A673 (cell line): ENCODE measurements at regions not wholly inside any gene's neighbourhood (a gene's known extent, or its start where the extent isn't known, plus 50 kb on each side); places are given as distances from the start of the nearest gene placed in this dataset.

Source experiments
- BruUV-seq: library from RNA; stranded (reverse); fragments of 400-500 nt; replicated peaks from 2 replicates; lab custom pipeline; 2021; lab: Mats Ljungman, UMichigan
- CTCF ChIA-PET: fragments of 300-600 bp; sonication (Branson Sonifier 250); formaldehyde crosslinking; loops from one replicate; lab custom pipeline; 2022; ENCODE audit warnings: antibody characterized with exemption; lab: Charles Lee
- POLR2A ChIA-PET: fragments of 300-600 bp; sonication (Branson Sonifier 250); formaldehyde crosslinking; loops from one replicate; lab custom pipeline; 2022; ENCODE audit warnings: antibody characterized with exemption; ENCODE audit not compliant: low non-redundant PET; lab: Charles Lee
- DNase-seq: peaks from one replicate; pipeline ENCODE4 v3.0.0-alpha.2; 2015; ENCODE audit warnings: low spot score
- H3K27ac ChIP-seq: fragments of 200-600 bp; sonication (generic); 2 replicates; pipeline ENCODE4 v1.5.1; 2016; ENCODE audit warnings: mixed run types, low read depth, mild to moderate bottlenecking, mixed read lengths, antibody characterized with exemption, low read length; ENCODE audit not compliant: poor library complexity, severe bottlenecking
- H3K27me3 ChIP-seq: fragments of 200-600 bp; sonication (generic); replicated peaks from 2 replicates; pipeline ENCODE4 v1.6.1; 2017; ENCODE audit warnings: mixed run types, low read depth, mild to moderate bottlenecking, mixed read lengths, antibody characterized with exemption, low read length; ENCODE audit not compliant: insufficient read depth, poor library complexity
- H3K36me3 ChIP-seq: fragments of 200-600 bp; sonication (generic); 2 replicates; pipeline ENCODE4 v1.6.1; 2016; ENCODE audit warnings: mixed run types, mild to moderate bottlenecking, mixed read lengths, antibody characterized with exemption, low read length; ENCODE audit not compliant: insufficient read depth, poor library complexity, severe bottlenecking
- H3K4me1 ChIP-seq: fragments of 200-600 bp; sonication (generic); 2 replicates; pipeline ENCODE4 v1.6.1; 2017; ENCODE audit warnings: mixed run types, mild to moderate bottlenecking, mixed read lengths, antibody characterized with exemption, low read length; ENCODE audit not compliant: insufficient read depth, poor library complexity, severe bottlenecking
- H3K4me3 ChIP-seq: fragments of 200-600 bp; sonication (generic); 2 replicates; pipeline ENCODE4 v1.5.1; 2016; ENCODE audit warnings: low read depth, mixed run types, mild to moderate bottlenecking, mixed read lengths, low read length; ENCODE audit not compliant: poor library complexity, severe bottlenecking
- H3K9me3 ChIP-seq: fragments of 200-600 bp; sonication (generic); 2 replicates; pipeline ENCODE4 v1.6.1; 2016; ENCODE audit warnings: mixed run types, low read depth, mild to moderate bottlenecking, mixed read lengths, antibody characterized with exemption, low read length; ENCODE audit not compliant: poor library complexity, severe bottlenecking
- CTCF ChIP-seq: fragments of 300-800, 200-600 bp; sonication (generic); conservative IDR thresholded peaks from 2 replicates; pipeline ENCODE4 v1.5.1; 2017; ENCODE audit warnings: low read depth, mild to moderate bottlenecking, antibody characterized with exemption, low read length, moderate library complexity, mixed read lengths
- EZH2 ChIP-seq: fragments of 200-600 bp; sonication (generic); IDR thresholded peaks from 2 replicates; pipeline ENCODE4 v1.6.1; 2017; ENCODE audit warnings: borderline replicate concordance, low read depth, mild to moderate bottlenecking, mixed read lengths, antibody characterized with exemption, low read length; ENCODE audit not compliant: poor library complexity, severe bottlenecking
- intact Hi-C: fragments of 100-400 bp; cut with micrococcal nuclease; formaldehyde crosslinking; loops from one replicate; pipeline ENCODE4 v1.10.0; 2022; ENCODE audit not compliant: unreplicated experiment

- Histone ChIP-seq H3K9me3 (no peaks in the 10 kb centered on the region), H3K27ac (no peak overlapping the region), H3K4me3 (no peak overlapping the region), H3K4me1 (no peaks in the 10 kb centered on the region), H3K27me3 (peaks cover 15% of the 10 kb centered on the region), H3K36me3 (no peaks in the 10 kb centered on the region)
- no peak for TF ChIP-seq CTCF
- no peak for TF ChIP-seq EZH2
- CTCF ChIA-PET: no interaction called here
- intact Hi-C loops: no loop called here
- POLR2A ChIA-PET: no interaction called here
- no peak for DNase-seq
- no TSS peak for BruUV-seq
These were observed 1421.9 kb downstream of the BRD1 start for GRCh38 chr22:48405741-48406140.

GRCh38 chr22:48404801-48405447 is 1422.7 kb downstream of the BRD1 start:
- Histone ChIP-seq H3K9me3 (no peaks in the 10 kb centered on the region), H3K36me3 (no peaks in the 10 kb centered on the region), H3K27me3 (peaks cover 9% of the 10 kb centered on the region), H3K4me3 (no peak overlapping the region), H3K4me1 (no peaks in the 10 kb centered on the region), H3K27ac (no peak overlapping the region)
- TF ChIP-seq EZH2: no peak
- TF ChIP-seq CTCF: no peak
- no TSS peak for BruUV-seq
- ChIA-PET POLR2A (no interaction called here), CTCF (no interaction called here)
- DNase-seq: no peak
- intact Hi-C loops: no loop called here

- no TSS peak for BruUV-seq
- TF ChIP-seq CTCF (no peak), EZH2 (no peak)
- no peaks in the 10 kb centered on the region for H3K9me3 ChIP-seq
- intact Hi-C loops: no loop called here
- ChIA-PET POLR2A (no interaction called here), CTCF (no interaction called here)
- H3K4me1 ChIP-seq: no peaks in the 10 kb centered on the region
- no peak for DNase-seq
- no peak overlapping the region for H3K27ac ChIP-seq
- H3K36me3 ChIP-seq: no peaks in the 10 kb centered on the region
- H3K27me3 ChIP-seq: no peaks in the 10 kb centered on the region
- no peak overlapping the region for H3K4me3 ChIP-seq
These were observed 1423.9 kb downstream of the BRD1 start for GRCh38 chr22:48403521-48404403.
